SK-N-SH (cell line): ENCODE measurements at regions not wholly inside any gene's neighbourhood (a gene's known extent, or its start where the extent isn't known, plus 50 kb on each side); places are given as distances from the start of the nearest gene placed in this dataset.

Source experiments
- EP300 ChIP-seq, 2 experiments: IDR thresholded peaks; 2 replicates each; pipeline versions ENCODE4 v1.4.0 to v1.6.1; 2012; ENCODE audit warnings: borderline replicate concordance in 1 of 2, low read depth in 1 of 2, low read length in 1 of 2
- EZH2phosphoT487 ChIP-seq: fragments of 200-600 bp; sonication (generic); IDR thresholded peaks from 2 replicates; pipeline ENCODE4 v1.6.1; 2017; ENCODE audit warnings: low read depth, mixed run types, mild to moderate bottlenecking, antibody characterized with exemption, moderate library complexity, borderline replicate concordance
- FOXM1 ChIP-seq: IDR thresholded peaks from 2 replicates; pipeline ENCODE4 v1.4.0; 2012; ENCODE audit warnings: low read depth, mild to moderate bottlenecking
- GABPA ChIP-seq: IDR thresholded peaks from 2 replicates; pipeline ENCODE4 v1.4.0; 2012; ENCODE audit warnings: low read depth, mild to moderate bottlenecking
- GATA2 ChIP-seq: sonication (generic); formaldehyde crosslinking; IDR thresholded peaks from 2 replicates; pipeline ENCODE4 v1.5.0; 2020; ENCODE audit warnings: mild to moderate bottlenecking, missing genetic modification reagents
- JUND ChIP-seq: IDR thresholded peaks from 2 replicates; pipeline ENCODE4 v1.4.0; 2012
- MXI1 ChIP-seq: IDR thresholded peaks from 2 replicates; pipeline ENCODE4 v1.6.1; 2012; ENCODE audit warnings: mild to moderate bottlenecking, low read depth, low read length, improper control_type of control experiment
- PBX3 ChIP-seq: IDR thresholded peaks from 2 replicates; pipeline ENCODE4; 2012
- POLR2AphosphoS5 ChIP-seq: IDR thresholded peaks from 2 replicates; pipeline ENCODE4 v1.6.1; 2012; ENCODE audit warnings: low read depth, low read length
- SIN3A ChIP-seq: IDR thresholded peaks from 2 replicates; pipeline ENCODE4 v1.6.1; 2012; ENCODE audit warnings: low read depth, mild to moderate bottlenecking, low read length, moderate library complexity, borderline replicate concordance
- TF ChIP-seq, protein P1 (sequence below): fragments of 200-600 bp; sonication (generic); IDR thresholded peaks from 2 replicates; pipeline ENCODE4 v1.6.1; 2017; ENCODE audit warnings: antibody characterized with exemption, mild to moderate bottlenecking, moderate library complexity

DNA sequence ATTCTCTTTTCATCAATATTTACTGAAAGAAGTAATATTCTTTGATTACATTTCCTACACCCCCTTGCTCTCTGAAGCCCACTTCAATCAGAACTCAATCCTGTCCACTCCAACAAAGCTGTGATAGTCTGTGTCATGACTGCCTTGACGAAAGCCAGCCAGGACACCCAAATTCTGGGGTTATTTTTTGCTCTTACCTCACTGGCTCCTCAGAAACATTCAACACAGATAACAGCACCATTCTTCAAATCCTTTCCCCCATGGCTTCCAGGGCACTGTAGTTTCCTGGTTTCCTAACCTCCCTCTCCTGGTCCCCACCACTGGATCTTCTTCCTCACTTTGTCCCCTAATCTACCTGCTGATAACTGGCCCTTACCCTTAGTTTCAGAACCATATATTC, 106.1 kb upstream of the FER start:
- TF ChIP-seq POLR2AphosphoS5 (no peak), SIN3A (no peak), EP300 (IDR thresholded peaks at IDR 0.05; ENCODE audit: borderline replicate concordance in 1 of 2, low read depth in 1 of 2, low read length in 1 of 2) (no peak), PBX3 (no peak), GABPA (no peak), MXI1 (no peak), EZH2phosphoT487 (no peak), GATA2 (CRISPR knock-in tag) (no peak), JUND (no peak), FOXM1 (no peak)
- TF ChIP-seq, protein P1, sequence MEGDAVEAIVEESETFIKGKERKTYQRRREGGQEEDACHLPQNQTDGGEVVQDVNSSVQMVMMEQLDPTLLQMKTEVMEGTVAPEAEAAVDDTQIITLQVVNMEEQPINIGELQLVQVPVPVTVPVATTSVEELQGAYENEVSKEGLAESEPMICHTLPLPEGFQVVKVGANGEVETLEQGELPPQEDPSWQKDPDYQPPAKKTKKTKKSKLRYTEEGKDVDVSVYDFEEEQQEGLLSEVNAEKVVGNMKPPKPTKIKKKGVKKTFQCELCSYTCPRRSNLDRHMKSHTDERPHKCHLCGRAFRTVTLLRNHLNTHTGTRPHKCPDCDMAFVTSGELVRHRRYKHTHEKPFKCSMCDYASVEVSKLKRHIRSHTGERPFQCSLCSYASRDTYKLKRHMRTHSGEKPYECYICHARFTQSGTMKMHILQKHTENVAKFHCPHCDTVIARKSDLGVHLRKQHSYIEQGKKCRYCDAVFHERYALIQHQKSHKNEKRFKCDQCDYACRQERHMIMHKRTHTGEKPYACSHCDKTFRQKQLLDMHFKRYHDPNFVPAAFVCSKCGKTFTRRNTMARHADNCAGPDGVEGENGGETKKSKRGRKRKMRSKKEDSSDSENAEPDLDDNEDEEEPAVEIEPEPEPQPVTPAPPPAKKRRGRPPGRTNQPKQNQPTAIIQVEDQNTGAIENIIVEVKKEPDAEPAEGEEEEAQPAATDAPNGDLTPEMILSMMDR = no peak
